ENCODE measurements at regions not wholly inside any gene's neighbourhood (a gene's known extent, or its start where the extent isn't known, plus 50 kb on each side); places are given as distances from the start of the nearest gene placed in this dataset.
"Not testable (repeated sequence)": the region's sequence is repeated elsewhere in the genome, so short reads cannot be mapped to it uniquely, and the experiment has no call there.

DNA sequence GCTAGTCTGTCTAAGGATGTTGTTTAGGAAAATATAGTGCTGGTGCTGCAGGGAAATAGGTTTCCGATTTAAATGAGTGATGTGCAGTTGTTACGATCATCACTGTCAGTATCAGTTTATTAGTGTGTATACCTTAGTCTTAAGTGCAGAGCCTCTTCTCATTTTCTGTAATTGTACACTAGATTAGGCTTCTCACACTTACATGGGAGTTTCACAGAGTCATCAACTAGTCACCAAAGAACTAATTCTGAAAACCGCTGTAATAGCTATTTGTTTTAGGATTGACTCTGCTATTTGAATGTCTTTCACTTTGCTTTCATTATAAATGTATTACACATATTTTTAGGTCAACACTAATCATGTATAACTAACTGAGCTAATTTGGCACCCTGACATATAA, 99.8 kb upstream of the ZEB2 start:
- no CpG with 5 or more reads among the region's 3 CpGs for WGBS (ENCODE audit: insufficient coverage)
- Histone ChIP-seq H3K27ac (ENCODE audit: low read length) (no peak overlapping the region), H3K27me3 (ENCODE audit: control insufficient read depth, insufficient read depth, low read length) (no peaks in the 10 kb centered on the region), H3K36me3 (ENCODE audit: control insufficient read depth, insufficient read depth, low read length) (no peaks in the 10 kb centered on the region), H3K9me3 (replicated peaks; ENCODE audit: control insufficient read depth, low read depth, low read length) (peaks cover 2% of the 10 kb centered on the region), H3K4me3 (ENCODE audit: low read length) (no peak overlapping the region), H3K4me1 (ENCODE audit: control insufficient read depth, insufficient read depth, low read length) (no peaks in the 10 kb centered on the region)
- DNase-seq, result no peak

DNA sequence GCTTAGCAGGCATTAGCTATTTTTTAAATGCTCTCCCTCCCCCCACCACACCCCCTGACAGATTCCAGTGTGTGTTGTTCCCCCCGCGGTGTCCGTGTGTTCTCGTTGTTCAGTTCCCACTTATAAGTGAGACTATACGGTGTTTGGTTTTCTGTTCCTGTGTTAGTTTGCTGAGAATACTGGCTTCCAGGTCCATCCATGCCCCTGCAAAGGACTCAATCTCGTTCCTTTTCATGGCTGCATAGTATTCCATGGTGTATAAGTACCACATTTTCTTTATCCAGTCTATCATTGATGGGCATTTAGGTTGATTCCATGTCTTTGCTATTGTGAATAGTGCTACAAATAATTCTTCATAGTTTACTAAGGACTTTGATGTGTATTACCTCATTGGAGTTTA, 97.3 kb upstream of the ZEB2 start:
- not testable (repeated sequence) for H3K27me3 ChIP-seq (ENCODE audit: control insufficient read depth, insufficient read depth, low read length); H3K9me3 ChIP-seq (replicated peaks; ENCODE audit: control insufficient read depth, low read depth, low read length); H3K27ac ChIP-seq (ENCODE audit: low read length); H3K36me3 ChIP-seq (ENCODE audit: control insufficient read depth, insufficient read depth, low read length); H3K4me3 ChIP-seq (ENCODE audit: low read length); DNase-seq; H3K4me1 ChIP-seq (ENCODE audit: control insufficient read depth, insufficient read depth, low read length)
- no CpG with 5 or more reads among the region's 6 CpGs for WGBS (ENCODE audit: insufficient coverage)

DNA sequence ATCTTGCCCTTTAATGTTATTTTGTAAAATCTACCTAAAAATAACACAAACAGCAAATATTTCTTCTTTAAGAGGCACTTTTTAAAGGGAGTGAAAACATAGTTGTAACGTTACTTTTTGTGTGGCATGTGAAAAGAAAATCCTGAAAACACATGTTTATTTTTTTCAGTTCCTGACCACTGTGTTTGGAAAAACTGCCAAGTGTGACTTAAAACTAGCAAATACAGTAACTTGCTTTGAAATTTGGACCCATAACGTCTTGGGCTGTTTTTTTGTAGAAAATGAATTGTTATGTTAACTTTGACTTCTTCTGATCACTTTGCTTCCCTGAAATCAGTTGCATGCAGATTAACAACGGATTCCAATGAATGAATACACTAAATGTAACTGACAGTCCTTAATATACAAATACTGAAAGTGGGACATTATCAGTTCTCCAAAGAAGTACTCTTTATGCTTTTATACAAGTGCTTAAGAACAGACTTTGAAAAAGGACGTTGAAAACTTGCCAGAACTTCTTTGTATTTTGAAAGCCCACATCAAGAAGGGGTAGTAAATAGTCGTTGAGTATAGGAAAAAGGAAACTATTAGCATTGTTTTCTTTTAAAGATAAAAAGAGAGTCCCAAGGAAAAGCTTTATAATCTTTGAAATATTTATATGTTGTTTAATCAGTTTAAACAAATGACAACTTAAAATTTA, 96.1 kb upstream of the ZEB2 start:
- H3K4me1 ChIP-seq (ENCODE audit: control insufficient read depth, insufficient read depth, low read length), result no peaks in the 10 kb centered on the region
- H3K27me3 ChIP-seq (ENCODE audit: control insufficient read depth, insufficient read depth, low read length), result no peaks in the 10 kb centered on the region
- H3K27ac ChIP-seq (ENCODE audit: low read length), result no peak overlapping the region
- peak; percentile 27 for DNase-seq
- H3K9me3 ChIP-seq (replicated peaks; ENCODE audit: control insufficient read depth, low read depth, low read length), result no peaks in the 10 kb centered on the region
- no peaks in the 10 kb centered on the region for H3K36me3 ChIP-seq (ENCODE audit: control insufficient read depth, insufficient read depth, low read length)
- WGBS (ENCODE audit: insufficient coverage), result no CpG with 5 or more reads among the region's 5 CpGs
- no peak overlapping the region for H3K4me3 ChIP-seq (ENCODE audit: low read length)

DNA sequence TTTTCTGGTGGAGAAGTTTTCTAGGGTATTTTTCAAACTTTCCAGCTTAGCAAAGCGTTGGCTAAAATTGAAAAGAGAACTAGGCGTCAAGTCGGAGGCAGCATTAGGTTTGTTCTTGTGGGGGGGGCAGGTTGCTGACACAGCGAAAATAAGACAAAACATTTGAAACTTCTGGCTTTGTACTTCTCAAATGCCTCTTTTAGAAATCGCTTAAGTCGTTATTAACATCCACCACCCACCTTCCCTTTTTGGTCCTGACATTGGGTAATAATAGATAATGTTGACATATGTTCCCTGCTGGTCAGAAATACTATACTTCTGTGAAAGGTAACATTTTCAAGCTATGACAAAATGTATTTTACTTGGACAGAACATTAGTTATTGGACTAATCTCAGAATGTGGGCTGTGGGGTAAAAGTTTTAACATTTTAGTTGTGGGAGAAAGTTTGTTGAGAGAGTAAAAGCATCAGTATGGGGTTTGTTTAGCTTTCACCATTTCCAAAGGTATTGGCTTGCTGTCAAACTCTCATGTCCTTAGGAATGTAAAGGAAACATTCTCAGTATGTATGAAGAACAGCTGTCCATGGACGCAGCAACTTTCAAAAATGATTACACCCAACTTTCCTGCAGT, 88.1 kb upstream of the ZEB2 start:
- Histone ChIP-seq H3K27ac (ENCODE audit: low read length) (peak overlapping the region; percentile 67), H3K4me1 (ENCODE audit: control insufficient read depth, insufficient read depth, low read length) (peaks cover 3% of the 10 kb centered on the region), H3K4me3 (ENCODE audit: low read length) (no peak overlapping the region), H3K27me3 (ENCODE audit: control insufficient read depth, insufficient read depth, low read length) (no peaks in the 10 kb centered on the region), H3K36me3 (ENCODE audit: control insufficient read depth, insufficient read depth, low read length) (no peaks in the 10 kb centered on the region), H3K9me3 (replicated peaks; ENCODE audit: control insufficient read depth, low read depth, low read length) (no peaks in the 10 kb centered on the region)
- peak; percentile 87 for DNase-seq
- no CpG with 5 or more reads among the region's 7 CpGs for WGBS (ENCODE audit: insufficient coverage)

DNA sequence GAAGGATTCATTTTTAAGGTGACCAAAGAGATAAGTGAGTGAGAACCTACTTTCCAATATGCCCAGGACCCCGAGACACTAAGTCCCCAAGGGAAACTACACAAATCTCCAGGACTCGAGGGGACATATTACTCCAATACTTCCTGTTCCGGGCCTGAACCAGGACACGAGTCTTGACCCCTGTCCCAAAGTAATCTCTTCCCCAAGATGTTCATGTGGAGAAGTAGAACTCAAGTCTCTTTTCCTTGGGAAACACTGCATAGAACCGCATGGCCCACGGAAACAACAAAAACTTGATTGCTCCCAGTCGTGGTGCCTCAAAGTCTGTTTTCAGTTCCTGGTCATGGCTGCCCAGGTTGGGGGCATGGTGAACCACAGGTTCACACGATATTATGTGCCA, 87.2 kb upstream of the ZEB2 start:
- no peaks in the 10 kb centered on the region for H3K9me3 ChIP-seq (replicated peaks; ENCODE audit: control insufficient read depth, low read depth, low read length)
- 95% methylated on average over 3 of the region's 8 CpGs for WGBS (ENCODE audit: insufficient coverage)
- H3K4me1 ChIP-seq (ENCODE audit: control insufficient read depth, insufficient read depth, low read length), result peaks cover 3% of the 10 kb centered on the region
- peak overlapping the region; percentile 67 for H3K27ac ChIP-seq (ENCODE audit: low read length)
- H3K27me3 ChIP-seq (ENCODE audit: control insufficient read depth, insufficient read depth, low read length), result no peaks in the 10 kb centered on the region
- H3K4me3 ChIP-seq (ENCODE audit: low read length), result no peak overlapping the region
- no peaks in the 10 kb centered on the region for H3K36me3 ChIP-seq (ENCODE audit: control insufficient read depth, insufficient read depth, low read length)
- no peak for DNase-seq

DNA sequence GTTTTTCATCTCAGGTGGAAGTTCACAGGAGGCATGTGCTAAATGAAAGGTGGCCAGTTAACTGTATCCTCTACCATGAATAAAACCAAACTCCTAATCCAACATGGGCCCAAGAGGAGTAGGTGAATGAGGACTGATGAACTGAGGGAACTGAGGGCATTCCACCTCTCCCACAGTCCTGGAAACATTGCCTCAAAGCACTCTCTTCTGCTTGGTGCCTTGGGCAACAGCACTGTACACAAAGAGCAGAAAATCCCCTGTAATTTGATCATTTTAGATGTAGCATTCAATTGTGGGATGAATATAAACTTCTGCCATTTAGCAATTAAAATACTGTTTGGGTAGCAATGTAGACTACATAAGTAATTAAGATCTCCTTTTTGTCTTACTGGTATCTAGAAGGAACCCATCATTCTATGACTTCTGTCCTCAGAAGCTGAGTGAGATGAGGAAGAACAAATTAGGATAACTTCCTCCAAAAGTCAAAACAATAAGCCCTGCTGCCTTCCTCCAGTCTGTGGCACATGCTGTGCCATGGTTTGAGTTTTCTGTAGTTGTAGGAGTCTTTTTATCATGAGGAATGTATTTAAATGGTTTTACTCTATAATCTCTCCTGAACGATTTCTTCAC, 86.7 kb upstream of the ZEB2 start:
- no peaks in the 10 kb centered on the region for H3K9me3 ChIP-seq (replicated peaks; ENCODE audit: control insufficient read depth, low read depth, low read length)
- H3K4me3 ChIP-seq (ENCODE audit: low read length), result no peak overlapping the region
- peak overlapping the region; percentile 67 for H3K27ac ChIP-seq (ENCODE audit: low read length)
- H3K4me1 ChIP-seq (ENCODE audit: control insufficient read depth, insufficient read depth, low read length), result peaks cover 3% of the 10 kb centered on the region
- H3K27me3 ChIP-seq (ENCODE audit: control insufficient read depth, insufficient read depth, low read length), result no peaks in the 10 kb centered on the region
- no peaks in the 10 kb centered on the region for H3K36me3 ChIP-seq (ENCODE audit: control insufficient read depth, insufficient read depth, low read length)
- DNase-seq, result peak; percentile 33
- no CpG with 5 or more reads among the region's 1 CpG for WGBS (ENCODE audit: insufficient coverage)

DNA sequence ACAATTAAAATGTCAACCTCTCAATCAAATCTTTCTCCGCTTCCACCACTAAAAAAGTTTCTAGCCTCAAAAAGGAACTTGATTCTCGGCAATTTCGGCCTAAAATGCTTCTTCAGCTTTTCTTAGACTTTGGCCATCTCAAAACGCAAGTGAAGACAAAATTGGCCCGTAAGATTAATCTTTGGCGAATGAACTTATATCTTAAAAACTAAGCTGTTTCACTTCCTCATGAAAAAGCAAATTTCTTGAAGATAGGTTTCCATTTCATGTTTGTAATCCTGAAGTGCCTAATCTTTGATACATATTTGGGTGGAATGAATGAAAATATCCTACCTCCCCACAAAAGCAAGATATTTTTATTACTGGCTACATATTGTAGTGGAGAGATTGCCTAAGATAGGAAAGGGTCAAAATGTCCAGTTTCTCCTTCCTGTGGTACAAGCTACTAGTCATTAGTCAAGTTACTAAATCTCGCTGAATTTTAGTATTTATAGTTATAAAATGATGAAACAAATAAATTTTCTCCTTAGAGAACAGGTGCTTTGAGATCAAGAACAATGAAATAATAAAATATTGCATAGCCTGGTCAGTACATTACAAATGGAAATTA, 85.4 kb upstream of the ZEB2 start:
- H3K9me3 ChIP-seq (replicated peaks; ENCODE audit: control insufficient read depth, low read depth, low read length), result no peaks in the 10 kb centered on the region
- H3K4me3 ChIP-seq (ENCODE audit: low read length), result no peak overlapping the region
- H3K27ac ChIP-seq (ENCODE audit: low read length), result no peak overlapping the region
- H3K27me3 ChIP-seq (ENCODE audit: control insufficient read depth, insufficient read depth, low read length), result no peaks in the 10 kb centered on the region
- WGBS (ENCODE audit: insufficient coverage), result no CpG with 5 or more reads among the region's 7 CpGs
- peak; percentile 66 for DNase-seq
- H3K4me1 ChIP-seq (ENCODE audit: control insufficient read depth, insufficient read depth, low read length), result peaks cover 3% of the 10 kb centered on the region
- no peaks in the 10 kb centered on the region for H3K36me3 ChIP-seq (ENCODE audit: control insufficient read depth, insufficient read depth, low read length)

DNA sequence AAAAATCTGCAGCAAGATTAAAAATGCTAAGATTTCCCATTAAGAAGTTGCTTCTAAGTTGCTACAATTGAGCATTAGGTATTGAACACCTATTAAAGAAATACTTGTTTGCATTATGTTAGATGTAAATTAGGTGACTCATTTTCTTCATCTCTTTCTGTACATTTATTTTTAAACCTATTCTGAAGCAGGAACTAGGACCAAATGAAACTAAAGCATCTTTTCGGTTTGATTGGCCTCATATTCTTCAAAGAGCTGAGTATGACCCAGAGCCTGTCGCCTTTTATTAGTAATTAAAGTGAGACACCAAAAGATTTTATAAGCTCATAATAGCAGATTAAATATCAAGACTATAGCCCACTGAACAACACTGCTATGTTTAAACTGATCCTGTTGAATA, 83.4 kb upstream of the ZEB2 start:
- no CpG with 5 or more reads among the region's 2 CpGs for WGBS (ENCODE audit: insufficient coverage)
- Histone ChIP-seq H3K27me3 (ENCODE audit: control insufficient read depth, insufficient read depth, low read length) (no peaks in the 10 kb centered on the region), H3K9me3 (replicated peaks; ENCODE audit: control insufficient read depth, low read depth, low read length) (no peaks in the 10 kb centered on the region), H3K27ac (ENCODE audit: low read length) (no peak overlapping the region), H3K4me3 (ENCODE audit: low read length) (no peak overlapping the region), H3K4me1 (ENCODE audit: control insufficient read depth, insufficient read depth, low read length) (no peaks in the 10 kb centered on the region), H3K36me3 (ENCODE audit: control insufficient read depth, insufficient read depth, low read length) (no peaks in the 10 kb centered on the region)
- no peak for DNase-seq

DNA sequence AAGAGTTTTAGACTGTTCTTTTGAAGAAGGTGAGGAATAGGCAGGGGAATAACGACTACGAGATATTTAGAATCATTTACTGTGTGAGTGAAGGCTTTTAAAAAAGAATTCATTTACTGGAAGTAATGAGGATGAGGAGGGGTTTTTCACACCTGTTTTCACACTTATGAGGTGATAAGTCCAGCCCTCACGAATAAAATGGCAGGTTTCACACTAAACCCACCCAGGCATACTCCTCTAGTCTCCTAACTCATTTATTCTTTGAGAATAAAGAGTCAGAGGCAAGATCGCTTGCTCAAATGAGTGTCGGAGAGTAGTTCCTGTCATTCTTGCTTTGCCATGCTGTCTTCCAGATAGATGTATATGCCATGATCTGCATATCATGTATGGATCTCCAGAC, 79.0 kb upstream of the ZEB2 start:
- Histone ChIP-seq H3K27ac (ENCODE audit: low read length) (no peak overlapping the region), H3K4me3 (ENCODE audit: low read length) (no peak overlapping the region), H3K36me3 (ENCODE audit: control insufficient read depth, insufficient read depth, low read length) (no peaks in the 10 kb centered on the region), H3K27me3 (ENCODE audit: control insufficient read depth, insufficient read depth, low read length) (no peaks in the 10 kb centered on the region), H3K4me1 (ENCODE audit: control insufficient read depth, insufficient read depth, low read length) (peaks cover 3% of the 10 kb centered on the region), H3K9me3 (replicated peaks; ENCODE audit: control insufficient read depth, low read depth, low read length) (no peaks in the 10 kb centered on the region)
- WGBS (ENCODE audit: insufficient coverage), result no CpG with 5 or more reads among the region's 5 CpGs
- DNase-seq, result no peak

DNA sequence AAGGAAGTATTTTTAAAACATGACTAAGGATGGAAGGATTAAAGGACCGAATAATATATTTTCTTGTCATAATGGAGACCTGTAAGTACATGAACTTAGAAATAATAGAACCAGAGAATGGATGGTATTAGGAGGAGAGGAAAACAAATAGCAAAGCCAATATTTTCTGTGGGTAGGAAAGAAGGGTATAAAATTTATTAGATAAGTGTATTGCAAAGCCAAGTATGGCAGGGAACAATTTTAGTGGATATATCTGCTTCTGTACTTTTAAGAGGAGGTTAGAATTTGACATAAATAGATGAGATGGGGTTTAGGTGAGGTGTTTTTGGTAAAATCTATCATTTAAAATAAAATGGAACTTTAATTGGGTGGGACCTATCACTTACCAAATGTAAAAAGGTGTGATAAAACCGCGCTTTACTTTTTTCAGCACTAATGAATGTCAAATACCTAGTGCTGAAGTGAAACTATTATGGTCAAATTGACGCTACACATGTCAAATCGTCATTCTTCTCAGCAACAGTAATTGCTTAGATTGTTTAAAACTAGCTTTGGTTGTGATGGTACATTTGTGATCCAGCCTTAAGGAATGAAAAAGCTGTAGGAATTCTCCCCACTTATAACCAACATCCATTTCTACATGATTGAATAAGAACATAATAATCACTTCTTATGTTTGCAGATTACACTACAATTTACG, 78.1 kb upstream of the ZEB2 start:
- Histone ChIP-seq H3K27me3 (ENCODE audit: control insufficient read depth, insufficient read depth, low read length) (no peaks in the 10 kb centered on the region), H3K4me1 (ENCODE audit: control insufficient read depth, insufficient read depth, low read length) (peaks cover 3% of the 10 kb centered on the region), H3K9me3 (replicated peaks; ENCODE audit: control insufficient read depth, low read depth, low read length) (no peaks in the 10 kb centered on the region), H3K36me3 (ENCODE audit: control insufficient read depth, insufficient read depth, low read length) (no peaks in the 10 kb centered on the region), H3K27ac (ENCODE audit: low read length) (no peak overlapping the region), H3K4me3 (ENCODE audit: low read length) (no peak overlapping the region)
- DNase-seq, result no peak
- WGBS (ENCODE audit: insufficient coverage), result no CpG with 5 or more reads among the region's 6 CpGs

Data from muscle of leg (tissue), 3 donors.